ENCODE measurements at regions not wholly inside any gene's neighbourhood (a gene's known extent, or its start where the extent isn't known, plus 50 kb on each side); places are given as distances from the start of the nearest gene placed in this dataset.
A peak's percentile ranks its signal among the peaks of the same experiment; 100 is the strongest.

DNA sequence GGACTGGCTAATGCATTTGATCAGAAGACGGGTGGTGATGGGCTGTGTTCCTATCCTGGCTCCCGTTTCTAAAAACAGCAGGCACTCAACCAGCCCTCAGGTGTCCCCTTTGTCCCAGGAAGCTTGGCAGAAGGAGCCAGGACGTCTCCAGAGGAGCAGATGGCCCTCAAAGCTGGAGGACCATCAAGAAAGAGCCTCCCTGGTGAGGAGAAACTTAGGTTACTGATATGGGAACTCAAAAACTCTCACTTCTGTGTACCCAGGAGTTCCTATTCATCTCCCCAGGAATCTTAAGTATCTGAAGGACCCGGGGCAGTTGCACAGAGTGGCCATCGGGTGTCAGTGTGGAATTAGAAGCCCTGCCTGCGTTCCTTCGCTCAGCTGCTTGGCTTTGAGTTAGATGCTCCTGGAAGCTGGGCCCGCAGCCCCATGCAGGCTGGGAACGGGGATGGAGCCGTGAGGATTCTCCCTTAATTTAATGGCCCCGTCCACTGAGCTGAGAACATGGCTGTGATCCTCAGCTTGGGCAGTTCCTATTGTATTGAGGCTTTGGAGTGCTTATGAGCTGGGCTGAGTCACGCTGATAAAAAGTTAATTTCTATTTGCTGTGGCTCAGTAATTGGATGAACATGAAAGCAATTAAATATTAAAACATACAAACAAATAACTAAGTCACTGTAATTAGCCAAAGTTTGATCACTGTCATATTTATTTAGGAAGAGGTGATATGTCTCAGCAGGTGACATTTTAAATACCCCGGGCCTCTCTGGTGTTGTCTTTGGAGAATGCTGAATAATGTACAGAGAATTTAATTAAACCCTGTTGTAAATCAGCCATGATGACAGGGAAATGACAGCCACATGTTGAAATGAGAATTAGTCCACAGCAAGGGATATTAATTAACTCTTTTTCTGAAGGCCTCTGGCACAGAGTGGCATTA is 402.1 kb downstream of the SEC14L1 start (continued):
- TF ChIP-seq, protein P1, sequence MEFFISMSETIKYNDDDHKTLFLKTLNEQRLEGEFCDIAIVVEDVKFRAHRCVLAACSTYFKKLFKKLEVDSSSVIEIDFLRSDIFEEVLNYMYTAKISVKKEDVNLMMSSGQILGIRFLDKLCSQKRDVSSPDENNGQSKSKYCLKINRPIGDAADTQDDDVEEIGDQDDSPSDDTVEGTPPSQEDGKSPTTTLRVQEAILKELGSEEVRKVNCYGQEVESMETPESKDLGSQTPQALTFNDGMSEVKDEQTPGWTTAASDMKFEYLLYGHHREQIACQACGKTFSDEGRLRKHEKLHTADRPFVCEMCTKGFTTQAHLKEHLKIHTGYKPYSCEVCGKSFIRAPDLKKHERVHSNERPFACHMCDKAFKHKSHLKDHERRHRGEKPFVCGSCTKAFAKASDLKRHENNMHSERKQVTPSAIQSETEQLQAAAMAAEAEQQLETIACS (CRISPR knock-in tag; IDR thresholded peaks at IDR 0.05): no peak
- TF ChIP-seq ZNF629 (CRISPR knock-in tag; conservative IDR thresholded peaks at IDR 0.05) (no peak), TBX3 (IDR thresholded peaks at IDR 0.05; ENCODE audit: borderline replicate concordance) (no peak), HMGA1 (CRISPR knock-in tag; conservative IDR thresholded peaks at IDR 0.05) (no peak), CBFB (CRISPR knock-in tag; IDR thresholded peaks at IDR 0.05) (no peak), EP300 (IDR thresholded peaks at IDR 0.05; ENCODE audit: low read depth in 2 of 2, low read length in 2 of 2) (no peak), EP300 (CRISPR knock-in tag; IDR thresholded peaks at IDR 0.05; ENCODE audit: borderline replicate concordance) (no peak), THAP11 (CRISPR knock-in tag; IDR thresholded peaks at IDR 0.05) (peak; percentile 16; the same call in 1 of the 2 replicates), ZNF724P (CRISPR knock-in tag; IDR thresholded peaks at IDR 0.05; ENCODE audit: borderline replicate concordance) (no peak), JARID2 (CRISPR knock-in tag; IDR thresholded peaks at IDR 0.05; ENCODE audit: insufficient replicate concordance) (no peak), GZF1 (CRISPR knock-in tag; IDR thresholded peaks at IDR 0.05) (no peak), ZNF180 (CRISPR knock-in tag; IDR thresholded peaks at IDR 0.05; ENCODE audit: borderline replicate concordance, low read depth) (no peak), CCDC6 (CRISPR knock-in tag; IDR thresholded peaks at IDR 0.05) (no peak)
- TF ChIP-seq, protein P2, sequence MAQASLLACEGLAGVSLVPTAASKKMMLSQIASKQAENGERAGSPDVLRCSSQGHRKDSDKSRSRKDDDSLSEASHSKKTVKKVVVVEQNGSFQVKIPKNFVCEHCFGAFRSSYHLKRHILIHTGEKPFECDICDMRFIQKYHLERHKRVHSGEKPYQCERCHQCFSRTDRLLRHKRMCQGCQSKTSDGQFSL (CRISPR knock-in tag; IDR thresholded peaks at IDR 0.05): no peak
- TF ChIP-seq, protein P3, sequence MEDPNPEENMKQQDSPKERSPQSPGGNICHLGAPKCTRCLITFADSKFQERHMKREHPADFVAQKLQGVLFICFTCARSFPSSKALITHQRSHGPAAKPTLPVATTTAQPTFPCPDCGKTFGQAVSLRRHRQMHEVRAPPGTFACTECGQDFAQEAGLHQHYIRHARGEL (CRISPR knock-in tag; IDR thresholded peaks at IDR 0.05): no peak
- TF ChIP-seq, protein P4, sequence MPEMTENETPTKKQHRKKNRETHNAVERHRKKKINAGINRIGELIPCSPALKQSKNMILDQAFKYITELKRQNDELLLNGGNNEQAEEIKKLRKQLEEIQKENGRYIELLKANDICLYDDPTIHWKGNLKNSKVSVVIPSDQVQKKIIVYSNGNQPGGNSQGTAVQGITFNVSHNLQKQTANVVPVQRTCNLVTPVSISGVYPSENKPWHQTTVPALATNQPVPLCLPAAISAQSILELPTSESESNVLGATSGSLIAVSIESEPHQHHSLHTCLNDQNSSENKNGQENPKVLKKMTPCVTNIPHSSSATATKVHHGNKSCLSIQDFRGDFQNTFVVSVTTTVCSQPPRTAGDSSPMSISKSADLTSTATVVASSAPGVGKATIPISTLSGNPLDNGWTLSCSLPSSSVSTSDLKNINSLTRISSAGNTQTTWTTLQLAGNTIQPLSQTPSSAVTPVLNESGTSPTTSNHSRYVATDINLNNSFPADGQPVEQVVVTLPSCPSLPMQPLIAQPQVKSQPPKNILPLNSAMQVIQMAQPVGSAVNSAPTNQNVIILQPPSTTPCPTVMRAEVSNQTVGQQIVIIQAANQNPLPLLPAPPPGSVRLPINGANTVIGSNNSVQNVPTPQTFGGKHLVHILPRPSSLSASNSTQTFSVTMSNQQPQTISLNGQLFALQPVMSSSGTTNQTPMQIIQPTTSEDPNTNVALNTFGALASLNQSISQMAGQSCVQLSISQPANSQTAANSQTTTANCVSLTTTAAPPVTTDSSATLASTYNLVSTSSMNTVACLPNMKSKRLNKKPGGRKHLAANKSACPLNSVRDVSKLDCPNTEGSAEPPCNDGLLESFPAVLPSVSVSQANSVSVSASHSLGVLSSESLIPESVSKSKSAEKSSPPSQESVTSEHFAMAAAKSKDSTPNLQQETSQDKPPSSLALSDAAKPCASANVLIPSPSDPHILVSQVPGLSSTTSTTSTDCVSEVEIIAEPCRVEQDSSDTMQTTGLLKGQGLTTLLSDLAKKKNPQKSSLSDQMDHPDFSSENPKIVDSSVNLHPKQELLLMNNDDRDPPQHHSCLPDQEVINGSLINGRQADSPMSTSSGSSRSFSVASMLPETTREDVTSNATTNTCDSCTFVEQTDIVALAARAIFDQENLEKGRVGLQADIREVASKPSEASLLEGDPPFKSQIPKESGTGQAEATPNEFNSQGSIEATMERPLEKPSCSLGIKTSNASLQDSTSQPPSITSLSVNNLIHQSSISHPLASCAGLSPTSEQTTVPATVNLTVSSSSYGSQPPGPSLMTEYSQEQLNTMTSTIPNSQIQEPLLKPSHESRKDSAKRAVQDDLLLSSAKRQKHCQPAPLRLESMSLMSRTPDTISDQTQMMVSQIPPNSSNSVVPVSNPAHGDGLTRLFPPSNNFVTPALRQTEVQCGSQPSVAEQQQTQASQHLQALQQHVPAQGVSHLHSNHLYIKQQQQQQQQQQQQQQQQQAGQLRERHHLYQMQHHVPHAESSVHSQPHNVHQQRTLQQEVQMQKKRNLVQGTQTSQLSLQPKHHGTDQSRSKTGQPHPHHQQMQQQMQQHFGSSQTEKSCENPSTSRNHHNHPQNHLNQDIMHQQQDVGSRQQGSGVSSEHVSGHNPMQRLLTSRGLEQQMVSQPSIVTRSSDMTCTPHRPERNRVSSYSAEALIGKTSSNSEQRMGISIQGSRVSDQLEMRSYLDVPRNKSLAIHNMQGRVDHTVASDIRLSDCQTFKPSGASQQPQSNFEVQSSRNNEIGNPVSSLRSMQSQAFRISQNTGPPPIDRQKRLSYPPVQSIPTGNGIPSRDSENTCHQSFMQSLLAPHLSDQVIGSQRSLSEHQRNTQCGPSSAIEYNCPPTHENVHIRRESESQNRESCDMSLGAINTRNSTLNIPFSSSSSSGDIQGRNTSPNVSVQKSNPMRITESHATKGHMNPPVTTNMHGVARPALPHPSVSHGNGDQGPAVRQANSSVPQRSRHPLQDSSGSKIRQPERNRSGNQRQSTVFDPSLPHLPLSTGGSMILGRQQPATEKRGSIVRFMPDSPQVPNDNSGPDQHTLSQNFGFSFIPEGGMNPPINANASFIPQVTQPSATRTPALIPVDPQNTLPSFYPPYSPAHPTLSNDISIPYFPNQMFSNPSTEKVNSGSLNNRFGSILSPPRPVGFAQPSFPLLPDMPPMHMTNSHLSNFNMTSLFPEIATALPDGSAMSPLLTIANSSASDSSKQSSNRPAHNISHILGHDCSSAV (CRISPR knock-in tag; IDR thresholded peaks at IDR 0.05; ENCODE audit: borderline replicate concordance): no peak
- TF ChIP-seq, protein P5, sequence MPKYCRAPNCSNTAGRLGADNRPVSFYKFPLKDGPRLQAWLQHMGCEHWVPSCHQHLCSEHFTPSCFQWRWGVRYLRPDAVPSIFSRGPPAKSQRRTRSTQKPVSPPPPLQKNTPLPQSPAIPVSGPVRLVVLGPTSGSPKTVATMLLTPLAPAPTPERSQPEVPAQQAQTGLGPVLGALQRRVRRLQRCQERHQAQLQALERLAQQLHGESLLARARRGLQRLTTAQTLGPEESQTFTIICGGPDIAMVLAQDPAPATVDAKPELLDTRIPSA (CRISPR knock-in tag; IDR thresholded peaks at IDR 0.05; ENCODE audit: borderline replicate concordance): no peak

All from HepG2 (cell line).